NCI-H226 (cell line): ENCODE measurements at regions not wholly inside any gene's neighbourhood (a gene's known extent, or its start where the extent isn't known, plus 50 kb on each side); places are given as distances from the start of the nearest gene placed in this dataset.

Experiments used
- DNase-seq: peaks from one replicate; pipeline ENCODE4 v3.0.0-alpha.2; 2015

DNA sequence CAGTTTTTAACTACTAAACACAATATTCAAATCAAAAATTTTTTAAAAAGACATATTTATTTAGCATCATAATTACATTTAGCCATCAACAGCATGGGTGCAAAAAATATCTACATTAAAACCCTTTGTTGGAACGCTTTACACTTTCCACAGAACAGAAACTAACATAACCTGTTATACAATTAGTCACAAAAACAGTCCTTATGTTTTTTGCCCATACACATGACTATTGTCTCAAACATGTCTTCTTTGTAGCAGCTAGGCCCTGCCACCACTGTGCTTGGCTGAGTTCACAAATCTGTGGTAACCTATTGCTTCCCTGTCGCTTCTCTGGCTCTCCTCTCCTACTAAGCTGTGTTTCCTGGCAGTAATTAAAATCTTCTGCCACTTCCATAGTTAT lies 1350.0 kb upstream of the ADGRL2 start:
- DNase-seq = no peak

DNA sequence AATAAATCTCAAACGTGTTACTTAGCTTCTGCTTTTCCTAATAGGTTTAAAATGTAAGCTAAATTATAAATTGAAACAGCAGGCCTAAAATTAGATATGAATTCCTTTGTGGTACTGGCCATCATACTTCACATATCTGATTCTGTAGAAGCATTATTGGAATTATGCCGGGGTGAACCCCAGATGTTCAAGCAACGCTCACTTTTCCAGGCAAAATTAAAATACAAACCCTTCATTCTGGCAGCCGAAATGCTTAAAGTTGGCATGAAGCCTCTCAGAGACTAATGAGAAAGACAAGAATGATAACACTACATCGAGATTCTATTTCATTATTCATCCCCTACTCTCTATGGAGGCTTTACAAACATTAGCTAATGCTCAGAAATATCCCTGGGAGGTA lies 1352.7 kb upstream of the ADGRL2 start:
- peak; percentile 29 for DNase-seq

DNA sequence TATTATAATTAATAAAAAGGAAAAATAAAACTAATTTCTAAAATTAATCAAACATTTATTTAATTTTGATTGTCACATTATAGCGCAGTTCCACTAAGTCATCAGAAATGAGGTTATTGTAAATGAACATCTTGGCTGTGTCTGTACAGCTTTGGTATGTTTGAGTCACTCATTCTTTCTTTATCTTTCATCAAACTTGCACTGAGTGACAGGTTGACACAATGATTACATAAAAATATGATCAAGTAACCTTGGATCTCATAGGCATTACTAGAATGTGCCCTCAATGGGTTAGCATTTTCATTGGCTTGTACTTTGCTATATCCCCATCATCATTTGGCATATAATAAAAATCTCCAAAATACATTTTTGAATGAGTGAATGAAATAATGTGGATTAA lies 1353.2 kb upstream of the ADGRL2 start:
- peak; percentile 19 for DNase-seq

GRCh38 chr1:80445033-80445432 lies 1355.7 kb upstream of the ADGRL2 start:
- DNase-seq = no peak

DNA sequence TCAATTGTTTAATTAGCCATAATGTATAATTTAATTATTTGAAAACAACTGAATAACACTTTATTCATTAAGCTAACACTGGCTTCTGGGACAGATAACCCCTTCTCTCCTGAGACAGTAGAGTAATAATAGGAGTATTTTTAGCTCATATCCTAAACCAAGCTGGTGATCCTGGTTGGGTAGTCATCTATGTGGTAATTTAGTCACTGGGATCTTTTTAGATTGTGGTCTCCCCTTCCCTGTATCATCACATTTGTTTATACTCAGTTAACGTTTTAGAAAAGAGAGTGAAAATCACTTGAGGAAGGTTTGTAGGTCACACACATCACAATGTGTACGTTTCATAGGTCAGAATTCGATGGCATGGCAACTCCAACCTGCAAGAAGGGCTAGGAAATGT lies 1356.6 kb upstream of the ADGRL2 start:
- no peak for DNase-seq

DNA sequence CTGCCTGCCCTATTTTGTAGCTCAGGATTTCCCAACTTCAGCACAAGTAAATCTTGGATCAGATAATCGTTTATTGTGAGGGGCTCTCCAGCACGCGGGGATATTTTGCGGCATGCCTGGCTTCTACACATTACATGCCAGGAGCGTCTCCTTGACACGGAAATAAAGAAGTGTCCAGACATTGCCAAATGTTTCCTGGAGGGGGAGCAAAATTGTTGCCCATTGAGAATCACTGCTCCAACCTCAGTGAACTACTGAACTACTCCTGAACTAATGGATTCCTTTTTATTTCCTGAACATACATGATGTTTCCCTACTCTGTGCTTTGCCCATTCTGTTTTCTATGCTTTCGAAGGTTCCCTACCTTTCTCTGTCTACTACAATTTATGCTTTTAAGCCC lies 1359.1 kb upstream of the ADGRL2 start:
- no peak for DNase-seq

GRCh38 chr1:80436851-80437250 lies 1363.9 kb upstream of the ADGRL2 start:
- DNase-seq = no peak

- peak; percentile 6 for DNase-seq
Measured at GRCh38 chr1:80427881-80428280, 1372.9 kb upstream of the ADGRL2 start.

GRCh38 chr1:80424249-80424648 lies 1376.5 kb upstream of the ADGRL2 start:
- no peak for DNase-seq

GRCh38 chr1:80418134-80418533 lies 1382.6 kb upstream of the ADGRL2 start:
- DNase-seq = no peak

GRCh38 chr1:80417671-80418070 lies 1383.1 kb upstream of the ADGRL2 start:
- DNase-seq = peak; percentile 94

- no peak for DNase-seq
Measured at GRCh38 chr1:80413969-80414368, 1386.8 kb upstream of the ADGRL2 start.

GRCh38 chr1:80410233-80410632 lies 1390.5 kb upstream of the ADGRL2 start:
- DNase-seq = no peak

- DNase-seq = no peak
Measured at GRCh38 chr1:80403471-80403893, 1397.0 kb upstream of the ADGRL4 start.

DNA sequence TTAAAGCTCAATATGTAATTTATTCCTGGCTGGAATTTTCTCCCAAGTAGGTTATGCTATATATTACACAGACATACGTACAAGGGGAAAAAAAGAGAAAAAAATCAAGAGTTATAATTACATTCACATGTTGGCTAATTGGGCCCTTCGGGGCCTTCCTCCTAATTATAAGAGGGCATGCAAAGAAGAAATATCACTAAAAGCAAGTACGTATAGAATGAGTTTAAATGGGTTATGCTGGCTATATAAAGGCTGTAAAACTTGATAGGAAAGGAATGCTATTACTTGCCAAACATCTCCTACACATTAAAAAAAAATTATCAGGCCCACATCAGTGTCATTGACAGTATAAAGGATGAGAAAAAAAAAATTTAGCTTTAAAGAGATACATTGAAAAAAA lies 1396.1 kb upstream of the ADGRL4 start:
- no peak for DNase-seq

GRCh38 chr1:80401757-80402156 lies 1395.2 kb upstream of the ADGRL4 start:
- no peak for DNase-seq

DNA sequence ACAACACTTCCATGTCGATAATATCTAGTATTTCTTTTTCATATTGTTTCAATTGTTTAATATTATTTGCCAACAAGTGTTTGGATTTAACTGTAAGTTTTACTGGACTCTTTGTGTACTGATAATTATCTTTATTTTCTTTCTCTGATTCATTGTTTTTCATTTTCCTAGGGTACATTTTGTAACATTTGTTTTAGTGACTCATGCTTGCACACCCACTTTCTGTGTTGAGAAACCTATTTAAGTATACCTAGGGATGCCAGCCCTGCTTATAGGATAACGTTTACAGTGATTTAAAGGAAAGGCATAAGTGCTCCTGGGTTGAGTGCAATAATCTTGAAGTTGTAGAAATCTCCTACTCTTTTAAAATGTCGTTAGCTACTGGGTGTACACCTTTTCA lies 1386.0 kb upstream of the ADGRL4 start:
- no peak for DNase-seq

GRCh38 chr1:80385650-80386049 lies 1379.1 kb upstream of the ADGRL4 start:
- no peak for DNase-seq

- no peak for DNase-seq
Measured at GRCh38 chr1:80384959-80385358, 1378.4 kb upstream of the ADGRL4 start.

GRCh38 chr1:80384083-80384830 lies 1377.7 kb upstream of the ADGRL4 start:
- peak; percentile 88 for DNase-seq

- peak; percentile 93 for DNase-seq
Measured at GRCh38 chr1:80375662-80376061, 1369.1 kb upstream of the ADGRL4 start.

GRCh38 chr1:80375109-80375508 lies 1368.6 kb upstream of the ADGRL4 start:
- peak; percentile 3 for DNase-seq

- peak; percentile 26 for DNase-seq
Measured at GRCh38 chr1:80369780-80370179, 1363.2 kb upstream of the ADGRL4 start.

DNA sequence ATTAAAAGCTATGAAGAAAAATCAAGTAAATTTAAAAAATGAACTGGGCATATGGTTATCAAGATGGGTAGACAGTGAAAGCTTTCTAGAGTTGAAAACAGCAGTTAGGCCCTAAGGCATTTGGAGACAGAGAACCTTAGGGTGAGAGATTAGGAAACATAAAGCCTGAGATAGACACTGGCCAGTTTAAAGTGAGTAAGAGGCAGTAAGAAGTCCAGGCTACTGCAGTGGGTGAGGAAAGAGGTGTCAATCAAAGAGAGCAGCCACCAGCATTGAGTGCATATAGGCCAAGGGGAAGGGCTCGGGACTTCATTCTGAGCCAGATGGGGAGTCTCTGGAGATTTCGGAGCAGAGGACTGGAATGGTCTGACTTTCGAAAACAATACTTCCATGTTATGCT lies 1360.5 kb upstream of the ADGRL4 start:
- DNase-seq = peak; percentile 62

GRCh38 chr1:80365359-80366021 lies 1359.0 kb upstream of the ADGRL4 start:
- no peak for DNase-seq
